Posterior vena cava (tissue), 2 donors: ENCODE measurements at regions not wholly inside any gene's neighbourhood (a gene's known extent, or its start where the extent isn't known, plus 50 kb on each side); places are given as distances from the start of the nearest gene placed in this dataset.

ENCODE experiments used
- DNase-seq: peaks from one replicate; pipeline ENCODE4 v3.0.0-alpha.2; 2020; ENCODE audit warnings: low spot score
- intact Hi-C, 2 donors: fragments of 100-400 bp; cut with DNase I; formaldehyde crosslinking; loops; one replicate each; pipeline versions ENCODE4 v1.14.1 to v1.14.2; 2022 to 2023
- donor health status: DM: yes; HTN: yes; CAD: no.
- donor health status: DM: yes; HTN: yes; CAD: no.

DNA sequence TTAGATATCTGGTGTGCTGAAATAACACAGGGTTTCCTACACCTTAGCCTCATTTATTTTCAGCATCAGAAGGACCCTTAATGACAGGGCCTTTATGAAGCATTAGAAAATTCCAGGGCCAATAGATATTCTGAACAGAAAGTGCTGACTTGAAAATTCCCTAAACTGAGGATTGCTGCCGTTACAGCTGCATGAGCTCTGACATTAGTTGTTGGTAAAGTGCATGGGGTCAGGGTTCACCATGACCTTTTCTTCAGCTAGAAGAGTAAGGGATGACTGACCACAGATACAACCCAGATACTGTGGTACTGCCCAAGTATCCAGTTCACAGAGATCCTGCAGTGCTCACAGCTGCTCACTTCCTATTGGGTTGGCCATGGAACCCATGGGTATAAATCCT, 181.7 kb upstream of the SLC25A13 start:
- no peak for DNase-seq
- intact Hi-C loops = no loop called here

DNA sequence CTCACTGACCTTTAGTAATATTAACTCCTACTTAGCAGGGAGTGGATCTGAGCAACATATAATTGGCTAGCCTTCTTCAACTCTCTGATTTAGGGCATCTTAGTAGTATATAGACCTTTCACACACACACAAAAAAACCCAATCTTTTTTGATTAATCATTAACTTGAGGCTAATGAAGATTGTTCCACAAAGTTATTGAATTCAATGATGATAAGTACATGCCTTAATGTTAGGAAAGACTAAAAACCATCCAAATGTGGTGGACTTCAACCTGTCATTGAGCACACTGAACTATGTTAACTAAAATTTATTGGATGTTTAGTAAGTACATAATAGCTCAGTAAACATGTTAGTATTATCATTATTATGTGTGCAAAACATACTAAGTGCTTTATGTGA, 179.4 kb upstream of the SLC25A13 start:
- intact Hi-C loops = no loop called here
- no peak for DNase-seq

DNA sequence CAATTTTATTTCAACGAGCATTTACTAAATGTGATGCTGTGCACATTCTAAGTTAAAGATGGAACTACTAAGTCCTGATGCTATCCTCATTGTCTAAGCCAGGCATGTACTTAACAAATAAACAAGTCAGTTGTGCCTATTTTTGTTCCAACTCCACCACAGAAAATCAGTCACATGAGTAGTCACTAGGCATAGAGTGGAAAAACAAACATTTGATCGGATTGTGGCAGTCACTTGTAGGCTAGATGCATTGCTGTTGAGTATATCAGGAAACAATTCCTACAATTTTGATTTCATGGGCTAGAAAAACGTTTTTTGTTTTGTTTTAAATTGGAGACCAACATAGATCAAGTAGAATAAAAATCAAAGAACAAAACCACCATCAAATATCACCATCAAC, 177.6 kb upstream of the SLC25A13 start:
- intact Hi-C loops = no loop called here
- no peak for DNase-seq

DNA sequence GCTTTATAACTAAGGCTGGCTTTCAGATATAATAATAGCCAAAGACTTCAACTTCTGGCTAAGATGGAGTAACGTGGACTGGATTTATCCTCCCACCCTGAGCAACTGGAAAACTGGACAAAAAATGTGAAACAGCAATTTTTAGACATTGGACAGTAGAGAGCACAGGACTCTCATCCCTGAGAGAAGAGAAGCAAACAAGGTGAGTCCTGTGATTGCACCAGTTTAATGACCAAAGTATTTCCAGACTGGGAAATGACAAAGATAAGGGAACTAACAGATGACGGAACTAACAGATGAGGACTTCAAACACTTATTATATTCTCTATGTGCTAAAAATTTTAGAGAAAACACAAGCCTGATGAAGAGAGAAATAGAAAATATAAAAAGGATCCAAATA, 175.7 kb upstream of the SLC25A13 start:
- no peak for DNase-seq
- intact Hi-C loops = no loop called here

DNA sequence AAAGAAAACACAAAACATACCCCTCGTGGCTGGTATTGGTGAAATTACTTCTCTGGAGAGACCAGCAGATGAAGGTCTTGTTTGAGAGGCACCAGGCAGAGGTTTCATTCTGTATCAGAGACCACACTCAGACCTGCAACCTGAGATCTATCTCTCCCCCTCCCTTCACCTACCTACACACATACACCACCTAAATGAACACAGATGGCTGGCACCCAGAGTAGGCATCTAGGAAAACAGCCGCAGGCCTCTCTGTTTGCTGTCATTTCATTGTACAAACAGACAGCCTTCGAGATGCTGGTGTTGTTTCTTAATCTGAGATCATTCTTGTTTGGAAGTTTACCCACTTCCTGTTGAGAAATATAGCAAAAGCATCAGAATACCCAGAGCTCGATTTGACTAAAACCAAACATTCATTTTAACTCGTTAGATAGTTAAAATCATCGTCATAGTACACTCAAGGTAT, 173.9 kb upstream of the SLC25A13 start:
- intact Hi-C loops = no loop called here
- no peak for DNase-seq

DNA sequence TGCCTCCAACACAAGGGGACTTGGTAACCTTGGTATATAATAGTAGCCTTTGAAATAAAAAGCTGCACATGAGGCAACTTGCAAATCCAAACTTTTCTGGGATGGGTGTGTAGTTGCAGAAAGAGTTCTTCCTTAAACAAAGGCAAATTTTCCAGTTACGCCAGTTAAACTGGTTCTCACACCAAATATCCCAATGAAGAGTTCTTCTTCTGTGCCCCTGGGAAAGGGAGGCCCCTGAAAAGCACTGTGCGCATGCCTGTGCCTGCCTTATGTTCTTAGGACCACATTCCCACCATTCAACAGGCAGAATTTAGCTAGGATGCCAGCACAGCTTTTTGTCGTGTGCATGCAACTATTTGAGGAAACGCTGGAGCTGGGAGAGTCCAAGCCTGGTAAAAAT, 164.8 kb upstream of the SLC25A13 start:
- intact Hi-C loops = no loop called here
- no peak for DNase-seq

DNA sequence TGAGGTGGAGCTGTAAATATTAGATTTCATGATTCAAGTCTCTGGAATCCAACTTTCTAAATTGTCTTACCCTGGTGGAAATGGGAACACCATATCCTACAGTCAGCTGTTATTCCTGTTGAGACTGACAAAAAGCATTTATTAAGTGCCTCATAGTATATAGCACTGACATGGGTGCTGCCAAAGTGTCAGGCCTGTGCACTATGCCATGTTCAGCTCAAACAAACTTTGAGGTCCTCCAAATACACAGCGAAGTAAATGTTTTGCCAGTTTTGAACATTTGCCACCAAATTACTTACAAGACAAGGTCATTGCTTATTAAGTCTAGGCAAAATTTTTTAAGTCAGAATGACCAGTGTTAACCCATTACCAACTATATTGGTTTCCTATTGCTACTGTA, 162.9 kb upstream of the SLC25A13 start:
- no peak for DNase-seq
- intact Hi-C loops = no loop called here

DNA sequence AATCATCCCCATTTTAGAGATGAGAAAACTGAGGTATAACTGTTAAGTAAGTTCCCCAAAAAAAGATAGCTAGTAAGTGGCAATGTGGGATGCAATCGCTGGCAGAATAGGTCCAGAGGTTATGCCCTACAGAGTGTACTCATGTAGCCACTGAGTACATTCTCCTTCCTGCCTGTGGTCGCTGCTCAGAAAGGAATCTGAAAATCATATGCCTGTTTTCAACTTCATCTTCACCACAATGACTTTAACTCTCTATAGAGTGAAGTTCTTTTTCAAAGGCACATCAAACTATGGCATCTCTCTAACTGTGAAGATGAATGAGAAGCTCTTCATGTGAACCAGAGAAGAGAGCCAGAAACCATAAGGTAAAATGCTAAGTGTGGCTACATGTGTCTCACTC, 162.2 kb upstream of the SLC25A13 start:
- intact Hi-C loops = no loop called here

DNA sequence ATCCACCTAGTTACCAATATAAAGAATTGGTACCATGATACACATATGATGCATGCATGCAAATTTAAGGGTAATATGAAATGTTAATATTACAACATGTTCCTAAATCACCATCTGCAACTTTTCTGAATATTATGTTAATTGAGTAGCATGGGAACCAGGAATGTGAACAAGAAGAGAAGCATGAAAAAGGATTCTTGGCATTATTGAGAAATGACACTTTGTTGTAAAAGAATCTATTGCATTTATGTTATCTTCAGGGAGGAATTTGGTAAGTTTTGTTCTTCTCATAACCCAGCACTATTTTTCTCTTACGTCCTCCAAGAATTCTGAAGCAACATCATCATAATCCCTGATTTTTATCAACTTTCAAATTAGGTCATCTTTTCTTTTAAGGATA, 159.9 kb upstream of the SLC25A13 start:
- intact Hi-C loops = no loop called here
- DNase-seq = no peak

More for the DNA sequence above, 162.2 kb upstream of the SLC25A13 start:
- DNase-seq = no peak

DNA sequence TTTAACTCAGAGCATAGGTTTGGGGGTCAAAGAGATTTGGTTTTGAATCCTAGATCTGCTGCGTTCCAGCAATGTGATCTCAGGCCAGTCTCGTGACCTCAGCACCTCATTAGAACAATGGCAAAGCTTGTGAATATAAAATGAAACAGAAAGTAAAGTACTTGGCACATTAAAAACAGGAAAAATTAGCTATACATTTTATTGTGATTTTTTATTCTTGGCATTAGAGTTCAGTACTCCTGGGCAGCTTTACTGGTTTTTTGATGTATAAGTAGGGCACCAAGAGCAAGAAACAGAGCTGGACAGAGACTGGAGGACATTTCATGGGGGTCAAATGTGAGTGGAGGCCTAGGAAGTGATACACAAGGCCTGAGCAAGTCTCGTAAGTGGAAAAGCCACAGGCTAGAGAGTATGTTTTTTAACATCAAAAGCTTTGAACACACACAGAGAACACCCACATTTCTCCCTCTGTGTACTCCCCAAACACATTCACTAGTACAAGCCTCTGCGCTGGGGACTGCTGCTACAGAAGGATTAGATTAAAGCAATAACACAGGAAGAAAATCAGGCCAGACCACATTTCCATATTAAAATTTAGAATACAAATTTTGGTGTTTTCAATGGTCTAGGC, 157.2 kb upstream of the SLC25A13 start:
- intact Hi-C loops = no loop called here
- DNase-seq = no peak

DNA sequence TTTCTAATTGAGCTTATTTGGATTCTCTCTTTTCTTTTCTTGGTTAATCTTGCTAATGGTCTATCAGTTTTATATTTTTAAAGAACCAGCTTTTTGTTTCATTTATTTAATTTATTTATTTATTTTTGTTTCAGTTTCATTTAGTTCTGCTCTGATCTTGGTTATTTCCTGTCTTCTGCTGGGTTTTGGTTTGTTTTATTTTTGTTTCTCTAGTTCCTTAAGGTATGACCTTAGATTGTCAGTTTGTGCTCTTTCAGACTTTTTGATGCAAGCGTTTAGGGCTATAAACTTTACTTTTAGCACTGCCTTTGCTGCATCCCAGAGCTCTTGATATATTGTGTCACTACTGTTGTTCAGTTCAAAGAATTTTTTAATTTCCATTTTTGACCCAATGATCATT, 149.7 kb upstream of the SLC25A13 start:
- DNase-seq = no peak
- intact Hi-C loops = no loop called here

DNA sequence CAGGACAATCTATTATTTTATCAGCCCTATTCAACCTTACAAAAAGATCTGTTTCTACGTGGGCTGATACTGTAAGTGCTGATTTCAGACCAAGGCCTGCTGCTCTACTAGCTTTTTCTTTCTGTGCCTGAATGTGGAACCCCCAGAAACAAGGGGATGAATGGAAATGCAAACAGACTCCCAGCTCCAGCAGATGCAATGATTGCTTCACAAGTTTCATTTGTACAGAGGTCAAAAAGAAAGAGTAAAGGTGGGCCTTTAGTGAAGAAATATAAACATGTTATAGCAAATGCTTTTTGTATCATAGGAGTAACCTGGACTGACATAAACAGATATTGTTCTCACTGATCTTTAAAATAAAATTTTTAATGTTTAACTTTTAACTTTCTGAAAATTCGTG, 130.2 kb upstream of the SLC25A13 start:
- intact Hi-C loops = loop anchor here in 1 of 2 donors (10.0 kb wide), 1 partner anchor 847 kb away; no protein-coding TSS in a partner anchor
- no peak for DNase-seq

DNA sequence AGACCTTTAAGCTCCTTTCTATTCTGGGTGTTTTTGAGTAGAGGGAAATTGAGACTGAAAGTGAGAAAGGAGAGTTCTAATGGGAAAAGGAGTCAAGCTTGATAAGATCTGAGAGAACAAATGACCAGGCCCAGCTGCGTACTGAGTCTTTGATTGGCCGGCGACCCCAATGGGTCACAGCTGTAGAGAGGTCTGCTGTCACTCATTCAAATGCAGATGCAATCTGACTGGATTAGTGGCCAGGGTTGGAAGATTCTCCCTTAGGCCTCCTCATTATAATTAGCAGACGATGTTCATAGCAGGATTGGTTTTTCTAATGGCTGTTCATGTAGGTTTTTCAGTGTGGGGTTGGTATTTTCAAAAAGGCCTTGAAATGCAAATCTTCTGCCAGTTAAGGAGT, 127.2 kb upstream of the SLC25A13 start:
- intact Hi-C loops = no loop called here
- no peak for DNase-seq

DNA sequence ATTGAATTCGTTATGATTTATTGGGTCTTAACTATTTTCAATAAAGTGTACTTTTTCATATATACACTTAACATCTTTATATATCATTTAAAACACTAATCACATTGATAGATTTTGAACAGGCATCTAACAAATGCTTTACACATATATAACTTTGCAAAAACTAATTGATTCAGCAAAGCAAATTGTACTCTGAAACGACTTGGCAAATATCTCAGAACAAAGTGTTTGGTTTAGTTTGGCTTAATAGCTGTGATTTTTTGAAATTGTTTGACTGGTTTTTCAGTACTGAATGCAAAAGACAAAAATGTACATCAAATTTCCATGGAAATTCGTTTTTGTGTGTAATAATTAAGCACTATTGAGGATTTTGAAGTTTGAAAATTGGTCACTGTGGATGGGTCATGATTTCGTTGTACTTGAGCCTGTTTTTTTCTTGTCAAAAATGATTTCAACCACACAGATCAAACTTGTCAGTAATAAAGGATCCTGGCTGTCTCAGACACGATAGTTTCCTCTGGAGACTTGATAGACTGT, 125.3 kb upstream of the SLC25A13 start:
- DNase-seq = no peak
- intact Hi-C loops = no loop called here

DNA sequence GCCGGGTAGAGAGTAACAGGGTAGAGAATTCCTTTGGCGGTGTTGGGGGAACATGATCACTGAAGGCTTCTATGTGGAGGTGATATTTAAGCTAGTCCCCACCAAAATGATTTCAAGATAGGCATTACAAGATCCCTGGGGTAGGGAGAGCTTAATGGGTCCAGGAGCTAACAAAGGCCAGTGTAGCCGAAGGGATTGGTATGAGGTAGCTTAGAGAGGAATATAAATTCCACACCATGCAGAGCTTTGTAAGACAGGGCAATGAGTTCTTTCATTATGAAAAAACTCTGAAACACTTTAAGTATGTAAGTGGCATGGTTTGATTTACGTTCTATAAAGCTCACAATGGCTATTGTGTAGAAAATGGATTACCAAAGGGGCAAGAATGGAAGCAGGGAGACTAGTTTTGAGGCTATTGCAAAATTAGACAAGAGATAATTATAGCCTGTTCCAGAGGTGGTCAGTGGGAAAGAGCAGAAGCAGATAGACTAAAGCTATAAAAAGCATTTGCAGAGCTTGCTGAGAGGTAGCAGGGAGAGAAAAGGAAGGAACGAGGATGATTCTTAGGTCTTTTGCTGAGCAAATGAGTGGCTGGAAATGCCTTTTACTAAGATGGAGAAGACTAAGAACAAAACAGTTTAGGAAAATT, 119.7 kb upstream of the SLC25A13 start:
- intact Hi-C loops = no loop called here
- DNase-seq = no peak

DNA sequence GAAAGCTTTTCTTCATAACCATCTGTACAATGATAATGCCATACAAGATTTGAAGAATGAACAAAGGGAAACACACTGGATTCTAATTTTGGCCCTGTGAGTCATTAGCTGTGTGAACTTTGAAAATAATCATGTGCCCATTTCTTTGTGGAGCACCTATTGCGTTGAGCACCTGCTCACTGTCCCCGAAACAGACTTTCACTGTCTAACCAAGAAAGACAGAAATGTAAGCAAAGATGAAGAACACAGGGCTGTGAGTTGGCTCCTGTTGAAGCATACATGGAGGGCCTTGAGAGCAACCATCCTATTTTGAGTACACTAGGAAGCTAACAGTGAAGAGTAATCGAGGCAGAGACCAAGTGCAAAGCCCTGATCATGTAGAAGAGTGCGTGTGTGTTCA, 118.4 kb upstream of the SLC25A13 start:
- intact Hi-C loops = no loop called here
- no peak for DNase-seq

DNA sequence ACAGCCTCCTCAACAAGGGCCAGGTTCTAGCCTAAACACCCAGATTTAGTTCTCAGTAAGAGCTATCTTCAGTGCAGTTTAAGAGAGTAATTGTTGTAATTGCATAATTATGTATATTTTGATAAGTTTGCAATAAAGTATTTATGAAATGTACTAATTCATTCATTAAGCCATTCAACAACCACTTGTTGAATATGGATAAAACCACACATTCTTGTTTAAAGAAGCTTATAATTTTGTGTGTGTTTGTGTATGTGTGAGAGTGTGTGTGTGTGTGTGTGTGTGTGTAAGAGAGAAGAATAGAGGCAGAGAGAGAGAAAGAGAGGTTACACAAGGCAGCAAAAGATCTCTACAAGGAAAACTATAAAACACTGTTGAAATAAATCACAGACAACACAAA, 115.0 kb upstream of the SLC25A13 start:
- intact Hi-C loops = no loop called here
- DNase-seq = no peak

DNA sequence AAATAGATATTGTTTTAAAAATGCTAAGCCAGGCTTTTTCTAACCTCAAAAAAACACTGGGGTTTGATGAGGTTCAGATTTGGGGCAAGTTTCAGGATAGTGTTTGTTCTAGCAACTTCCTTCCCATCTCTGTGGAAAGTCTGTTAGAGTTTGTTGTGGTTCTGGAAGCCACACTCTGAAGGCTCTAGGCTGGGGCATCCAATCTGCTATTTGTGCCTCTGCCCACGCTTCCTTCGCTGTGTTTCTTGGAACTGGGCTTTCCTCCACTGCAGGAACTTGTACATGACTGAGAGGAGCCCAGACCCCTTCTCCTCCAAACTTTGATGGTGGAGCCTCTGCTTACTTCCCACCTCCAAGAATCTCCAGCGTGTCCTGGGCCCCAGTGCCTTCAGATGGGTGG, 108.5 kb upstream of the SLC25A13 start:
- no peak for DNase-seq
- intact Hi-C loops = no loop called here

DNA sequence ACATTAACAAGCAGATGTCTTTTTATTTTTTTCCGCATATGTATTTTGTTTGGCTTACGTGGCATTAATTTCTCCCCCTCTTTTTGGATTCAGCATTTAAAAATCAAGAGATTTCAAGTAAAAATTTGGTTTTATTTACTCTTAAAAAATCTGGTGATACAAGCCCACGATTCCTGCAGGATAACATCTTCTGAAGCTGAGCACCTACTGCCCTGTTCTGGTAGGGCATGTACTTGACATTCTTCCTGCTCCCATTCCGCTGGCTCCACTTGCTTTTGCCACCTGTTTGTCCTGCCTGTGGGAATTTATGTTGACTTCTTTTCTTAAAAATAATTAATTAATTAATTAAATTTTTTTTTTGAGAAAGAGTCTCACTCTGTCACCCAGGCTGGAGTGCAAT, 105.2 kb upstream of the SLC25A13 start:
- intact Hi-C loops = loop anchor here in 1 of 2 donors (10.0 kb wide), 1 partner anchor 1768 kb away; no protein-coding TSS in a partner anchor
- DNase-seq = no peak

DNA sequence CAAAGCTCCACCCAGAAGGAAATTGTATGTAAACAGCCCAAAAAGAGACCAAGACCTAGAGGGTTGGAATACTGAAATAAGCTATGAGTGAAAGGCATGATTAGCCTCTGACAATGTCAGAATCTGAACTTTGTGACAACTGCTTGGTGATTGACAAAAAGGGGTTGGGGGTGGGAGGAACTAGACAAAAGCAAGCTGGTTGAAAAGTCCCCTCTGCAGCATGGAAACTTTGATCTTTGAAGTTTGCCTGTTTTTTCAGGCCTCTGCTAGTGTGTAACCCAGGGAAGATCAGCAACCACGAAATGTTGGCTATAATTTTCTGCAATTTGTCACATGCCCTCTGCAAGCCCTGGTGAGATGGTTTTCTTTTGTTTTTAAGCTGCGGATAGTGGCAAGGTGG, 104.8 kb upstream of the SLC25A13 start:
- no peak for DNase-seq
- intact Hi-C loops = loop anchor here in 1 of 2 donors (10.0 kb wide), 1 partner anchor 1768 kb away; no protein-coding TSS in a partner anchor

DNA sequence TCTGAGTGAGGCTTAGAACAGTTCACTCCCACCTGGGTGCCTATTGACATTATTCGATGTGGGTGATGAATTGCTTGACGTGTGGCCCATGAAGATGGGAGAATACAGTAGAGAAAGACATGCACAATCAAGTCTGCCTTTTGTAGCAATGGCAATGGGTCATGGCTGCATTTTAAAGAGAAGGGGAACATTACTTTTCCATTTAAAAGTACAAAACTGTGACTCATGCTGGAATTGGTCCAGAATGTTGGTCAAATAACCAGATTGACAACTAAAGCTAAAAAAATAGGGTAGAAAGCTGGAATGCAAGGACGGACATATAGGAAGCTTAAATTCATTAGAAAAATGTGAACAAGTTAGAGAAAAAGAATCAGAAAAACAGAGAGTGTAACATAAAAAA, 104.1 kb upstream of the SLC25A13 start:
- intact Hi-C loops = loop anchor here in 1 of 2 donors (10.0 kb wide), 1 partner anchor 1769 kb away; no protein-coding TSS in a partner anchor
- no peak for DNase-seq
